ENCODE measurements at regions not wholly inside any gene's neighbourhood (a gene's known extent, or its start where the extent isn't known, plus 50 kb on each side); places are given as distances from the start of the nearest gene placed in this dataset.

DNA sequence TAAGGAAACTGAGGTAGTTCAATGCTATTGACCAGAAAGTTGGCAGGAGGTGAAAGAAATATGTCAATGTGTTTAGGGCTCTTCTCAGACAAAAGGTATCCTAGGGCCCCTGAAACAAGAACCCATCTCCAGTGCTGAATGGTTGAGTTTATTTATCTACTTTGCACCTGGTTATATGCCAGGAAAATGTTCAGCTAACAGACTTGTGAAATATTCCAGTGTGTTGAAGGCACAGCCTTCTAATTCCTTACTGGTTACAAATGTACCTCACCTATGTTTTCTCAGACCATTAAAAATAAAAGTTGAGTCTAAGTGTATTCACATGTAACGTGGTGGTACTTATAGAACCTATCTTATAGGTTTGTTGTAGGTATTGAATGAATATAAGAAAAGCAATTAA, 511.7 kb upstream of the SEL1L start:
- no peak overlapping the region for H3K4me2 ChIP-seq
- no peak overlapping the region for H3K4me3 ChIP-seq (IDR thresholded peaks at IDR 0.05; ENCODE audit: insufficient read depth, low read depth, low read length)
- H3K36me3 ChIP-seq (ENCODE audit: insufficient read depth), result no peaks in the 10 kb centered on the region
- no peak overlapping the region for H3K27ac ChIP-seq
- H4K20me1 ChIP-seq (ENCODE audit: insufficient read depth), result no peaks in the 10 kb centered on the region
- H3K4me1 ChIP-seq (ENCODE audit: low read depth, poor library complexity, severe bottlenecking), result no peaks in the 10 kb centered on the region
- H3K79me2 ChIP-seq (ENCODE audit: insufficient read depth, low read depth), result no peaks in the 10 kb centered on the region
- no peak overlapping the region for H2AFZ ChIP-seq (ENCODE audit: low read depth)
- no peaks in the 10 kb centered on the region for H3K27me3 ChIP-seq (ENCODE audit: insufficient read depth, low read depth)
- no peak overlapping the region for H3K9ac ChIP-seq
- TF ChIP-seq, protein P1, sequence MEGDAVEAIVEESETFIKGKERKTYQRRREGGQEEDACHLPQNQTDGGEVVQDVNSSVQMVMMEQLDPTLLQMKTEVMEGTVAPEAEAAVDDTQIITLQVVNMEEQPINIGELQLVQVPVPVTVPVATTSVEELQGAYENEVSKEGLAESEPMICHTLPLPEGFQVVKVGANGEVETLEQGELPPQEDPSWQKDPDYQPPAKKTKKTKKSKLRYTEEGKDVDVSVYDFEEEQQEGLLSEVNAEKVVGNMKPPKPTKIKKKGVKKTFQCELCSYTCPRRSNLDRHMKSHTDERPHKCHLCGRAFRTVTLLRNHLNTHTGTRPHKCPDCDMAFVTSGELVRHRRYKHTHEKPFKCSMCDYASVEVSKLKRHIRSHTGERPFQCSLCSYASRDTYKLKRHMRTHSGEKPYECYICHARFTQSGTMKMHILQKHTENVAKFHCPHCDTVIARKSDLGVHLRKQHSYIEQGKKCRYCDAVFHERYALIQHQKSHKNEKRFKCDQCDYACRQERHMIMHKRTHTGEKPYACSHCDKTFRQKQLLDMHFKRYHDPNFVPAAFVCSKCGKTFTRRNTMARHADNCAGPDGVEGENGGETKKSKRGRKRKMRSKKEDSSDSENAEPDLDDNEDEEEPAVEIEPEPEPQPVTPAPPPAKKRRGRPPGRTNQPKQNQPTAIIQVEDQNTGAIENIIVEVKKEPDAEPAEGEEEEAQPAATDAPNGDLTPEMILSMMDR (conservative IDR thresholded peaks at IDR 0.05; ENCODE audit: low read depth, low read length), result no peak

DNA sequence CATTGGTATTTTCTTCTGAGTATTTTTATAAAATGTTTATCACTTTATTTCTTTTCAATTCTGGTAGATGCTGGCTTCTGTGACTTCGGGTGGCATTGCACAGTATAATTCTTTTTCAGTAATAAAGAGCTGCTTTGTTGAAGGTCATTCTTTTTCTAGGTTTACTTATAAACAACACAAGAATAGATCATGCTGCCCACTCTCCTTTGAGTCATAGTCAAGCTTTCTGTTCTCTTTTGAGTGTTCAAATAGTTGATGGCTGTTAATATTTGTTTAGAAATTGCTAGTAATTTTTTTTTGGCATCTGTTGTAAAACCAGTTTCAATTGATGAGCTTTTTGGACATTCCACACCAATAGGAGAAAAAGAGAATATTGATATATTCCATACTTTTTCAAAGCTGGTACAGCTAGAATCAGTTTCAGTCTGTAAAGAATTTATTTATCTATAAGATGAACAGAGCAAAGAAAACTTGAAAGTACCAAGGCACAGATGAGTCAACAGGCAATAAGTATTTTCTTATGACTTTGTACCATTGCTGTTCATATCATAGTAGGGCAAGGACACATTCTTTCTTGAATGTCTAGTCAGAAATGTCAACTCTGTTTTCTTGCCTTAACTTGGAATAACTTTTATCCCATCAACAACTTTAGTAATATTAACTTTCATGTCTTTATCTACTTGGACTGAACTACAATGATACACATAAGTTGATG, 513.0 kb upstream of the SEL1L start:
- no peak overlapping the region for H3K27ac ChIP-seq
- H3K4me1 ChIP-seq (ENCODE audit: low read depth, poor library complexity, severe bottlenecking), result no peaks in the 10 kb centered on the region
- H3K27me3 ChIP-seq (ENCODE audit: insufficient read depth, low read depth), result no peaks in the 10 kb centered on the region
- no peak overlapping the region for H3K4me2 ChIP-seq
- TF ChIP-seq, protein P1 (conservative IDR thresholded peaks at IDR 0.05; ENCODE audit: low read depth, low read length), result no peak
- H3K9ac ChIP-seq, result no peak overlapping the region
- H4K20me1 ChIP-seq (ENCODE audit: insufficient read depth), result no peaks in the 10 kb centered on the region
- no peaks in the 10 kb centered on the region for H3K79me2 ChIP-seq (ENCODE audit: insufficient read depth, low read depth)
- no peak overlapping the region for H2AFZ ChIP-seq (ENCODE audit: low read depth)
- H3K36me3 ChIP-seq (ENCODE audit: insufficient read depth), result no peaks in the 10 kb centered on the region
- no peak overlapping the region for H3K4me3 ChIP-seq (IDR thresholded peaks at IDR 0.05; ENCODE audit: insufficient read depth, low read depth, low read length)

DNA sequence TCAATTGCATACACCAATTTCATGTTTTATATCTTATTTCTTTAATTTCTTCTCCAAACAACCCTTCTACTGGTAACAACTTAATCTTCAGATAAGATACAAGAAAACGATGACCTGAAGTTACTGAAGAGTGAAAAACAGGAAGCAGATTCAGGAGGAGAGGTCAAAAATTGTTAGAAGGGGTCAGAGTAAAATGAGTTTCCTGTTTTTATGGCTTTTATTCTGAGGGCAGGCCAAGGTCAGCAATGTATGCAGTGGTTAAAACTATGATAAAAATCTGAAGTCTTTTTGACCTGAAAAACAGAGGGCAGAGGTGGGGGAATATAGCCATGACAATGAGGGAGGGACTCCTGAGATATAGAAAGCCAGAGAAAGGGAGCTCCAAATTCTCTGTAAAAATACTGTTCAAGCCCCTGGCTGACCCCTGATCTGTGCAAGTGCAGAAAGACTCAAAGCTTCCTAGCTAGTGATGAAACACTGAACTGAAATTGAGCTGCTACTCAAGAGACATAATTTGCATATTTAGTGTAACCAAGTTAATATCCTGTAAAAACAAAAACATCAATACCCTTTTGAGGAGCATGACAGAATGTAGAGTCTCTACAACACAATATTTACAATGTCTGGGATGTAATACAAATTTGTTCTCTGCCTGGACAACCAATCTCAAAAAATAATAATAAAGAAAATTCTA, 514.3 kb upstream of the SEL1L start:
- Histone ChIP-seq H3K27ac (no peak overlapping the region), H3K4me1 (ENCODE audit: low read depth, poor library complexity, severe bottlenecking) (no peaks in the 10 kb centered on the region), H3K27me3 (ENCODE audit: insufficient read depth, low read depth) (no peaks in the 10 kb centered on the region), H2AFZ (ENCODE audit: low read depth) (no peak overlapping the region), H3K36me3 (ENCODE audit: insufficient read depth) (no peaks in the 10 kb centered on the region), H4K20me1 (ENCODE audit: insufficient read depth) (no peaks in the 10 kb centered on the region), H3K79me2 (ENCODE audit: insufficient read depth, low read depth) (no peaks in the 10 kb centered on the region), H3K4me3 (IDR thresholded peaks at IDR 0.05; ENCODE audit: insufficient read depth, low read depth, low read length) (no peak overlapping the region), H3K4me2 (no peak overlapping the region), H3K9ac (no peak overlapping the region)
- TF ChIP-seq, protein P1 (conservative IDR thresholded peaks at IDR 0.05; ENCODE audit: low read depth, low read length), result no peak

DNA sequence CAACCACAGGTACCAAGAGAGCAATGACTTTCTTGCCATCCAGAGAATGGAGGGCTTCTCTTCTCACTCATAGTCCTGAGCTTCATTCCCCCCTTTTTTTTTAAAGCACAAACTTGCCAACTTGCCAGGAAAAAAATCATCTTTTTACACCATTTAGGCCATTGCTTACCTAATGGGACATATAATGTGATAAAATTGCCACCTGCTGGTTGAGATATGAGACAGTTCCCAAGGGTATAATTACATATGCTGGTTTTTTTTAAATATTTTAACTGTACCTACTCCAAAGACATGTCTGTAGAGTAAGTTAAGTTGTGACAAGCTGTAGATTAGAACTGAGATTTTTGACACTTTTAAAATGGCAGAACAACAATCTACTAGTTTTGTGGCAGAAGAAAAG, 519.1 kb upstream of the SEL1L start:
- H3K4me3 ChIP-seq (IDR thresholded peaks at IDR 0.05; ENCODE audit: insufficient read depth, low read depth, low read length), result no peak overlapping the region
- H3K27me3 ChIP-seq (ENCODE audit: insufficient read depth, low read depth), result no peaks in the 10 kb centered on the region
- no peaks in the 10 kb centered on the region for H3K4me1 ChIP-seq (ENCODE audit: low read depth, poor library complexity, severe bottlenecking)
- H3K36me3 ChIP-seq (ENCODE audit: insufficient read depth), result no peaks in the 10 kb centered on the region
- no peaks in the 10 kb centered on the region for H3K79me2 ChIP-seq (ENCODE audit: insufficient read depth, low read depth)
- no peaks in the 10 kb centered on the region for H4K20me1 ChIP-seq (ENCODE audit: insufficient read depth)
- no peak overlapping the region for H3K9ac ChIP-seq
- no peak overlapping the region for H3K4me2 ChIP-seq
- no peak overlapping the region for H2AFZ ChIP-seq (ENCODE audit: low read depth)
- TF ChIP-seq, protein P1 (conservative IDR thresholded peaks at IDR 0.05; ENCODE audit: low read depth, low read length), result no peak
- no peak overlapping the region for H3K27ac ChIP-seq
